ENCODE measurements at regions not wholly inside any gene's neighbourhood (a gene's known extent, or its start where the extent isn't known, plus 50 kb on each side); places are given as distances from the start of the nearest gene placed in this dataset.

DNA sequence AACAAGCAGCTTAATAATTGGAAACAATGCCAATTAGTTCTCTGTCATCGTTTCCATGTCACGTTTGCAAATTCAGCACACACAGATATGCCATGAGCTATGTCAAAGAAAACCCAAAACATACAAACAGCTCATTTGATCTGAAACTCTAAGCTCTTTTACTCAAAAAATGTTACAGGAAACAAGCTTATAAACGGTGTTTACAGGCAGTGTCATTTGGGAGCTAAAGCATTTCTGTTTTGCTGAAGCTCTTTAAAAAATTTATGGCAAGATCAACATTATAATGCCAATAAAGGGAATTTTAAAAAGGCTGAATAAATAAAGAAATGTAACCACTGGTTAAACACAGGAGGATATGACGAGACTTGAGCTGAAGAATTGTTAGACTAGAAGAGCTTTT, 94.0 kb upstream of the HS3ST2 start:
- no peaks in the 10 kb centered on the region for H3K36me3 ChIP-seq (replicated peaks in 1 of 2; ENCODE audit: control extremely low read depth in 1 of 2, control insufficient read depth in 1 of 2, extremely low read depth in 1 of 2, insufficient read depth in 2 of 2, low read length in 1 of 2)
- 100% methylated on average over 2 of the region's 4 CpGs for WGBS (ENCODE audit: insufficient coverage)

GRCh38 chr16:22721511-22722100, 92.4 kb upstream of the HS3ST2 start:
- Histone ChIP-seq H3K36me3 (replicated peaks in 1 of 2; ENCODE audit: control extremely low read depth in 1 of 2, control insufficient read depth in 1 of 2, extremely low read depth in 1 of 2, insufficient read depth in 2 of 2, low read length in 1 of 2) (no peaks in the 10 kb centered on the region), H3K4me1 (ENCODE audit: control insufficient read depth in 2 of 2, insufficient read depth in 2 of 2, low read length in 2 of 2) (no peaks in the 10 kb centered on the region), H4K20me1 (ENCODE audit: control insufficient read depth, insufficient read depth, low read length, poor library complexity, severe bottlenecking) (no peaks in the 10 kb centered on the region), H3K27me3 (replicated peaks in 1 of 4; ENCODE audit: control extremely low read depth in 1 of 4, control insufficient read depth in 3 of 4, insufficient read depth in 4 of 4, low read length in 3 of 4) (peaks cover 0 to 7% (median 0%) of the 10 kb centered on the region in 4 experiments), H3K9ac (ENCODE audit: low read length) (no peak overlapping the region), H3K79me2 (ENCODE audit: control insufficient read depth, insufficient read depth, low read length) (no peaks in the 10 kb centered on the region), H3K9me3 (ENCODE audit: control extremely low read depth in 1 of 3, control insufficient read depth in 2 of 3, insufficient read depth in 1 of 3, low read length in 2 of 3) (peaks cover 0 to 14% (median 0%) of the 10 kb centered on the region in 3 donors), H3K27ac (ENCODE audit: low read length in 2 of 2) (no peak overlapping the region), H3K4me3 (ENCODE audit: control extremely low read depth in 1 of 5, extremely low read depth in 1 of 5, insufficient read depth in 1 of 5, low read depth in 2 of 5, low read length in 4 of 5) (no peak overlapping the region), H3K4me2 (replicated peaks; ENCODE audit: low read depth, low read length, poor library complexity, severe bottlenecking) (no peak overlapping the region), H2AFZ (ENCODE audit: insufficient read depth, low read depth, low read length, poor library complexity, severe bottlenecking) (no peak overlapping the region)
- no peak overlapping the region for H3K4me3 Mint-ChIP-seq
- peaks cover 3% of the 10 kb centered on the region for H3K9me3 Mint-ChIP-seq (ENCODE audit: insufficient read depth)
- ATAC-seq (ENCODE audit: low read depth) (no peak), DNase-seq (no peak)
- H3K4me1 Mint-ChIP-seq, result no peaks in the 10 kb centered on the region
- TF ChIP-seq, protein P1, sequence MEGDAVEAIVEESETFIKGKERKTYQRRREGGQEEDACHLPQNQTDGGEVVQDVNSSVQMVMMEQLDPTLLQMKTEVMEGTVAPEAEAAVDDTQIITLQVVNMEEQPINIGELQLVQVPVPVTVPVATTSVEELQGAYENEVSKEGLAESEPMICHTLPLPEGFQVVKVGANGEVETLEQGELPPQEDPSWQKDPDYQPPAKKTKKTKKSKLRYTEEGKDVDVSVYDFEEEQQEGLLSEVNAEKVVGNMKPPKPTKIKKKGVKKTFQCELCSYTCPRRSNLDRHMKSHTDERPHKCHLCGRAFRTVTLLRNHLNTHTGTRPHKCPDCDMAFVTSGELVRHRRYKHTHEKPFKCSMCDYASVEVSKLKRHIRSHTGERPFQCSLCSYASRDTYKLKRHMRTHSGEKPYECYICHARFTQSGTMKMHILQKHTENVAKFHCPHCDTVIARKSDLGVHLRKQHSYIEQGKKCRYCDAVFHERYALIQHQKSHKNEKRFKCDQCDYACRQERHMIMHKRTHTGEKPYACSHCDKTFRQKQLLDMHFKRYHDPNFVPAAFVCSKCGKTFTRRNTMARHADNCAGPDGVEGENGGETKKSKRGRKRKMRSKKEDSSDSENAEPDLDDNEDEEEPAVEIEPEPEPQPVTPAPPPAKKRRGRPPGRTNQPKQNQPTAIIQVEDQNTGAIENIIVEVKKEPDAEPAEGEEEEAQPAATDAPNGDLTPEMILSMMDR (IDR thresholded peaks at IDR 0.05), result no peak
- TF ChIP-seq EZH2 (IDR thresholded peaks at IDR 0.05; ENCODE audit: borderline replicate concordance, insufficient read depth, low read depth, low read length, poor library complexity, severe bottlenecking), result no peak
- WGBS (ENCODE audit: insufficient coverage), result 72% methylated on average over 4 of the region's 8 CpGs
- H3K27ac Mint-ChIP-seq, result no peak overlapping the region
- peaks cover 34% of the 10 kb centered on the region for H3K27me3 Mint-ChIP-seq
- POLR2A ChIA-PET, result no interaction called here
- intact Hi-C loops (cut with micrococcal nuclease), result no loop called here
- CTCF ChIA-PET, result no interaction called here

More for the DNA sequence above, 94.0 kb upstream of the HS3ST2 start:
- H3K9me3 Mint-ChIP-seq (ENCODE audit: insufficient read depth), result peaks cover 3% of the 10 kb centered on the region
- H3K27me3 Mint-ChIP-seq, result peaks cover 30% of the 10 kb centered on the region
- no peak overlapping the region for H2AFZ ChIP-seq (ENCODE audit: insufficient read depth, low read depth, low read length, poor library complexity, severe bottlenecking)
- no peaks in the 10 kb centered on the region for H3K79me2 ChIP-seq (ENCODE audit: control insufficient read depth, insufficient read depth, low read length)
- H3K27ac ChIP-seq (ENCODE audit: low read length in 2 of 2), result no peak overlapping the region
- ATAC-seq (ENCODE audit: low read depth), result no peak
- H3K9ac ChIP-seq (ENCODE audit: low read length), result no peak overlapping the region
- no peaks in the 10 kb centered on the region for H3K4me1 Mint-ChIP-seq
- H3K4me3 Mint-ChIP-seq, result no peak overlapping the region
- TF ChIP-seq, protein P1 (IDR thresholded peaks at IDR 0.05), result no peak
- TF ChIP-seq EZH2 (IDR thresholded peaks at IDR 0.05; ENCODE audit: borderline replicate concordance, insufficient read depth, low read depth, low read length, poor library complexity, severe bottlenecking), result no peak
- no peak overlapping the region for H3K4me2 ChIP-seq (replicated peaks; ENCODE audit: low read depth, low read length, poor library complexity, severe bottlenecking)
- peaks cover 0 to 14% (median 0%) of the 10 kb centered on the region in 3 donors for H3K9me3 ChIP-seq (ENCODE audit: control extremely low read depth in 1 of 3, control insufficient read depth in 2 of 3, insufficient read depth in 1 of 3, low read length in 2 of 3)
- no peaks in the 10 kb centered on the region for H4K20me1 ChIP-seq (ENCODE audit: control insufficient read depth, insufficient read depth, low read length, poor library complexity, severe bottlenecking)
- H3K4me1 ChIP-seq (ENCODE audit: control insufficient read depth in 2 of 2, insufficient read depth in 2 of 2, low read length in 2 of 2), result no peaks in the 10 kb centered on the region
- CTCF ChIA-PET, result no interaction called here
- intact Hi-C loops (cut with micrococcal nuclease), result no loop called here
- peaks cover 0 to 7% (median 0%) of the 10 kb centered on the region in 4 experiments for H3K27me3 ChIP-seq (replicated peaks in 1 of 4; ENCODE audit: control extremely low read depth in 1 of 4, control insufficient read depth in 3 of 4, insufficient read depth in 4 of 4, low read length in 3 of 4)
- POLR2A ChIA-PET, result no interaction called here
- H3K27ac Mint-ChIP-seq, result no peak overlapping the region
- DNase-seq, result no peak
- no peak overlapping the region for H3K4me3 ChIP-seq (ENCODE audit: control extremely low read depth in 1 of 5, extremely low read depth in 1 of 5, insufficient read depth in 1 of 5, low read depth in 2 of 5, low read length in 4 of 5)

All from B cell (primary cell).